Cardiac muscle cell (in vitro differentiated cells and primary cell): ENCODE measurements at regions not wholly inside any gene's neighbourhood (a gene's known extent, or its start where the extent isn't known, plus 50 kb on each side); places are given as distances from the start of the nearest gene placed in this dataset.

Experiments used
- DNase-seq, 2 donors: peaks; one replicate each; pipeline versions ENCODE4 v3.0.0 to v3.0.0-alpha.2; 2010 to 2017; ENCODE audit warnings: low read depth in 1 of 2, low spot score in 1 of 2
- H3K27ac ChIP-seq: fragments of 200-600 bp; sonication (generic); 2 replicates; pipeline ENCODE4 v1.5.1; 2016
- H3K27me3 ChIP-seq: fragments of 200-600 bp; sonication (generic); 2 replicates; pipeline ENCODE4 v1.6.0; 2016; ENCODE audit warnings: control low read depth
- H3K36me3 ChIP-seq: fragments of 200-600 bp; sonication (generic); 2 replicates; pipeline ENCODE4 v1.5.1; 2016; ENCODE audit warnings: control low read depth
- H3K4me1 ChIP-seq: fragments of 200-600 bp; sonication (generic); 2 replicates; pipeline ENCODE4 v1.8.1; 2017; ENCODE audit warnings: low read depth, mild to moderate bottlenecking, mixed run types
- H3K4me3 ChIP-seq: fragments of 200-600 bp; sonication (generic); 2 replicates; pipeline ENCODE4 v1.5.1; 2016; ENCODE audit warnings: mild to moderate bottlenecking
- H3K9me3 ChIP-seq: fragments of 200-600 bp; sonication (generic); 2 replicates; pipeline ENCODE4 v1.5.1; 2017; ENCODE audit warnings: low read depth, mild to moderate bottlenecking, control low read depth
- TF ChIP-seq, protein P1 (sequence below): IDR thresholded peaks from 2 replicates; pipeline ENCODE4 v1.5.1; 2012; ENCODE audit warnings: low read depth, mild to moderate bottlenecking, low read length

DNA sequence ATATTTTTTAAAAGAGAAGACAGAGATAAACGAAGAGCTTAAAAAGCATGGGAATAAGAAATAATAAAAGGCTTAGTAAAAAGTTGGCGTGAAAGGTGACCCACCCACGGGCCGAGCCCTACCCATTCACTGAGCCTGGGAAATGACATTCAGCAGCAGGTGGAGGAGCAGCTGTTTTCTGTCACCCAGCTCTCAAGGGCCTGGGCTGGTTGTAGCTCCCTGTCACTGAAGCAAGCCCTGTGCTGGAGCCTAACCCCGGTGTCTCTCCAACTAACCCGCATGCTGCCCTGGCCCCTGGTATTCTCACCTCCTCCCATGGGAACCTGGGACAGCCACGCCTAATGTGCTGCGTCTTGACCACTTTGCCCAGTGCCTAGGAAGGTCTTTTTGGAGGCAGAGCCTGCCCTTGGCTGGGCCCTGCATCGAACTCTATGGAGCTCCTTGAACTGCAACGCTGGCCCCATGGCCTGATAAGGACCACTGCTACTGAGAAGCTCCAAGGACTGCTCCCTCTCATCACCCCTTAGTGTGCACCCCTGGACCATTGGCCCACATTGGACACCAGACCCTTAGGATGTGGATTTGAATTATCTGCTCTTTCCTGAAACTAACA is 68.8 kb upstream of the IYD start:
- Histone ChIP-seq H3K4me1 (peaks cover 6% of the 10 kb centered on the region), H3K4me3 (no peak overlapping the region), H3K27ac (no peak overlapping the region), H3K9me3 (no peaks in the 10 kb centered on the region), H3K36me3 (no peaks in the 10 kb centered on the region), H3K27me3 (no peaks in the 10 kb centered on the region)
- DNase-seq: peak in 1 of 2 donors; percentile 54
- TF ChIP-seq, protein P1, sequence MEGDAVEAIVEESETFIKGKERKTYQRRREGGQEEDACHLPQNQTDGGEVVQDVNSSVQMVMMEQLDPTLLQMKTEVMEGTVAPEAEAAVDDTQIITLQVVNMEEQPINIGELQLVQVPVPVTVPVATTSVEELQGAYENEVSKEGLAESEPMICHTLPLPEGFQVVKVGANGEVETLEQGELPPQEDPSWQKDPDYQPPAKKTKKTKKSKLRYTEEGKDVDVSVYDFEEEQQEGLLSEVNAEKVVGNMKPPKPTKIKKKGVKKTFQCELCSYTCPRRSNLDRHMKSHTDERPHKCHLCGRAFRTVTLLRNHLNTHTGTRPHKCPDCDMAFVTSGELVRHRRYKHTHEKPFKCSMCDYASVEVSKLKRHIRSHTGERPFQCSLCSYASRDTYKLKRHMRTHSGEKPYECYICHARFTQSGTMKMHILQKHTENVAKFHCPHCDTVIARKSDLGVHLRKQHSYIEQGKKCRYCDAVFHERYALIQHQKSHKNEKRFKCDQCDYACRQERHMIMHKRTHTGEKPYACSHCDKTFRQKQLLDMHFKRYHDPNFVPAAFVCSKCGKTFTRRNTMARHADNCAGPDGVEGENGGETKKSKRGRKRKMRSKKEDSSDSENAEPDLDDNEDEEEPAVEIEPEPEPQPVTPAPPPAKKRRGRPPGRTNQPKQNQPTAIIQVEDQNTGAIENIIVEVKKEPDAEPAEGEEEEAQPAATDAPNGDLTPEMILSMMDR: no peak

DNA sequence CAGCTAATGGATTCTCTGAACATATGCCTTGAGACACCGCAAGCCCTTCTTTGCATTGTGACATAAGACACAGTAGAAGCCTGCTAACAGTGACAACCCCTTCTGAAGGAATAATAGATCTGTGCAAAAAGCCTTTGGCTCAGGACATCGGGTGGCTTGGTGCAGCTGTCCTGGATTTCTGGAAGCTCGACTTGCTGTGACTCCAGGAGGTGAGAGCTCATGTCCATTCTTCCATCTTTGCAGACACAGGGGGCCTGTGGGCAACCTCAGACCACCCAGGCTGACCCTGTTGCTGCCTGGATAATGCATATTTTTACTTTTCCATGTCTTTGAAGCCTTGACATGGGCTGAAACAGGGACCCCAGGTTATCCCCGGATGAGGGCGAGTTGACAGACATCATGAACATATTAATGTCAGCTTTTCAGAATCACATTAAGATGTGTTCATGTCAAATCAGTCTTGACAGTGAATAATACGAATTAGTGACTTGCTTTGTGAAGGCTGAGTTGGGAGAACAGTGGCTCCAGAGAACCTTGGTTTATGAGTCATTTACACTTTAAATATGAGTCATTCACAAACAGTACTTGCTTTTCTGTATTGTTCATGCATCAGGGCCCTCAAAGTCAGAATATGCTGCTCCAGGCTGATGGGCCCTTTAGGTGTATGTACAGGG is 66.8 kb upstream of the IYD start:
- DNase-seq: peak in 1 of 2 donors; percentile 57

DNA sequence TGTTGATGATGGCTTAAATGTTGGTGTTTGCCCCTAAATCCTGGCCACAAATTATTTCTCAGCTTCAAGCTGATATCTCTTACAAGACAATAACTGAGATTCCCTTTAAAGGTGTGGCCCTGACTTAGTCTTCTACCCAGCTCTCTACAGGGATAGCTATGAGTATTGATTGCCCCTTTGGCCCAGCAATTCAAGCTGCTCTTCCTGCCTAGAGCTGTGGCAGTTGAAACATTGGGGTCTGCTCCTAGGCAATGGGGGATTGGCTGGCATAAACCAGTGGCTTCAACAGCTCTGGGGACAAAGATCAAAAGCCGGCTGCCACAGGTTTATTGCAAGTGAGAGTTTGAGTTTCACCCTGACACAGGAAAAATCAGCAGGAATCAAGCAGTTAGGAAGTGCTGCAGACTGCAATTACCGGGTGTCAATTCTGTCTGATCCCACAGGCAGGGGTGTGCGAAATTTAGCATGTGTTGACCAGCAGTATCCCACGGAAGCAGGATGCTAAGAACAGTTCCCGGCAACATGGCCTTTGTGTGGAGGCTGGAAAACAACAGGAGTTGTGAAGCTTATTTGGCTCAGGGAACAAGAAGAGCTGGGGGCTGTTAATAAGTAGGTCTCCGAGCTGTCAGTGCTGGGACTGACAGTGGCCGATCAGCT is 66.2 kb upstream of the IYD start:
- Histone ChIP-seq H3K27ac (no peak overlapping the region), H3K4me1 (peaks cover 6% of the 10 kb centered on the region), H3K27me3 (no peaks in the 10 kb centered on the region), H3K9me3 (no peaks in the 10 kb centered on the region), H3K36me3 (no peaks in the 10 kb centered on the region), H3K4me3 (no peak overlapping the region)
- no peak for DNase-seq
- TF ChIP-seq, protein P1: no peak

More for the DNA sequence above, 66.8 kb upstream of the IYD start:
- Histone ChIP-seq H3K36me3 (no peaks in the 10 kb centered on the region), H3K27me3 (no peaks in the 10 kb centered on the region), H3K9me3 (no peaks in the 10 kb centered on the region), H3K4me1 (peaks cover 6% of the 10 kb centered on the region), H3K27ac (no peak overlapping the region), H3K4me3 (no peak overlapping the region)
- TF ChIP-seq, protein P1: no peak

DNA sequence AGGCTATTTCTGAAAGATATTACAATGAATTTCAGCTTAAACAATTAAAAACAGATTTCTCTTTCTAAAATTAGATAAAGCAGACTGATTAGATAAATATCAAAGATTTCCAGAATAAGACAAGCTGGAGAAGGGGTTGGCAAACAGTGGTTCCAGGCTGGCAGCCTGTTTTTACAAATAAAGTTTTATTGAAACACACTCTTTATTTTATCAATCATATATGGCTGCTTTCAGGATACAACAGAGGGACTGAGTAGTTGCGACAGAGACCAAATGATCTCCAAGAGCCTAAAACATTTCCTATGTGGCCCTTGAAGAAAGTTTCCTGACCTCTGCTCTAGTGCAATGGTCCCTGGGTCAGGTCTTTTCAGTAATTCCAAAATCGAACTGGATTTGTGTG is 65.6 kb upstream of the IYD start:
- H3K27me3 ChIP-seq: no peaks in the 10 kb centered on the region
- no peaks in the 10 kb centered on the region for H3K36me3 ChIP-seq
- H3K27ac ChIP-seq: no peak overlapping the region
- no peak overlapping the region for H3K4me3 ChIP-seq
- TF ChIP-seq, protein P1: no peak
- no peak for DNase-seq
- H3K4me1 ChIP-seq: peaks cover 6% of the 10 kb centered on the region
- no peaks in the 10 kb centered on the region for H3K9me3 ChIP-seq

DNA sequence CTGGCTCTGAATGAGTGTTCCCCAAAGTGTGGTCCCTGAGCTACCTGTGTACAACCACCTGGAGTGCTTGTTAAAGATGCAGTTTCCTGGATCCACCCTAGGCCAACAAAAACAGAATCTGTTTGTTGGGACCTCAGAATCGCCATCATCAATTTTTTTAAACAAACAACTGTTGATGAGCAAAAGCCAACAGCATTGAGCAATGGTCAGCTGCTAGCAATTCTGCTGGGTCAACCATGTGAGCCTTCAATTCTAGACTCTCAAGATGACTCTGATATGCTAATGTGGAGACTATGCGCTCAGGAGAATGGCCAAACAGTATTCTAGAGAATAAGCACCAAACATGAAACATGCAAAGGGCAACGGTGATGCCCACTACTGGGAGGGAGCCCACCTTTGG is 64.4 kb upstream of the IYD start:
- Histone ChIP-seq H3K36me3 (no peaks in the 10 kb centered on the region), H3K27ac (no peak overlapping the region), H3K4me3 (no peak overlapping the region), H3K27me3 (no peaks in the 10 kb centered on the region), H3K4me1 (peaks cover 6% of the 10 kb centered on the region), H3K9me3 (no peaks in the 10 kb centered on the region)
- TF ChIP-seq, protein P1: no peak
- no peak for DNase-seq
